Lower lobe of right lung (tissue), 2 donors: ENCODE measurements at regions not wholly inside any gene's neighbourhood (a gene's known extent, or its start where the extent isn't known, plus 50 kb on each side); places are given as distances from the start of the nearest gene placed in this dataset.

Experiments used
- ATAC-seq, 2 donors: fragments of 200-7000 bp; cut with Tn5 transposase; one replicate each; pipeline ENCODE4 v1.9.1; 2020 to 2022; ENCODE audit warnings: mild to moderate bottlenecking in 2 of 2, moderate library complexity in 2 of 2
- DNase-seq: peaks from one replicate; pipeline ENCODE4 v3.0.0-alpha.2; 2020
- H3K27ac ChIP-seq: fragments of 200-600 bp; one replicate; pipeline ENCODE4 v1.8.0; 2022
- H3K27me3 ChIP-seq: fragments of 200-600 bp; one replicate; pipeline ENCODE4 v1.8.0; 2022; ENCODE audit warnings: low read depth
- H3K36me3 ChIP-seq: fragments of 200-600 bp; one replicate; pipeline ENCODE4 v1.8.0; 2022; ENCODE audit warnings: mild to moderate bottlenecking
- H3K4me1 ChIP-seq: fragments of 200-600 bp; one replicate; pipeline ENCODE4 v1.8.0; 2022
- H3K4me3 ChIP-seq: fragments of 200-600 bp; one replicate; pipeline ENCODE4 v1.8.0; 2022; ENCODE audit warnings: mild to moderate bottlenecking
- H3K9me3 ChIP-seq: fragments of 200-600 bp; one replicate; pipeline ENCODE4 v1.8.0; 2022
- CTCF ChIP-seq: fragments of 200-600 bp; IDR thresholded peaks from one replicate; pipeline ENCODE4 v1.8.0; 2022; ENCODE audit warnings: antibody characterized with exemption, mild to moderate bottlenecking
- intact Hi-C: fragments of 100-400 bp; cut with DNase I; formaldehyde crosslinking; loops from one replicate; pipeline ENCODE4 v1.11.0; 2022
- donor health status: DM: no; HTN: yes; CAD: no; lungs with severe emphysema.

GRCh38 chr10:111873041-111873440 lies 310.5 kb downstream of the GPAM start:
- Histone ChIP-seq H3K27ac (no peak overlapping the region), H3K36me3 (no peaks in the 10 kb centered on the region), H3K27me3 (no peaks in the 10 kb centered on the region), H3K9me3 (no peaks in the 10 kb centered on the region), H3K4me3 (no peak overlapping the region), H3K4me1 (no peaks in the 10 kb centered on the region)
- TF ChIP-seq CTCF, result no peak
- intact Hi-C loops, result no loop called here
- ATAC-seq (no peak), DNase-seq (no peak)

GRCh38 chr10:111873621-111874135 lies 309.9 kb downstream of the GPAM start:
- ATAC-seq, result no peak
- Histone ChIP-seq H3K27ac (no peak overlapping the region), H3K9me3 (no peaks in the 10 kb centered on the region), H3K27me3 (no peaks in the 10 kb centered on the region), H3K36me3 (no peaks in the 10 kb centered on the region), H3K4me1 (no peaks in the 10 kb centered on the region), H3K4me3 (no peak overlapping the region)
- no peak for TF ChIP-seq CTCF
- DNase-seq, result no peak
- intact Hi-C loops, result no loop called here

GRCh38 chr10:111874576-111874975 lies 309.0 kb downstream of the GPAM start:
- Histone ChIP-seq H3K36me3 (no peaks in the 10 kb centered on the region), H3K4me3 (no peak overlapping the region), H3K4me1 (no peaks in the 10 kb centered on the region), H3K27ac (no peak overlapping the region), H3K27me3 (no peaks in the 10 kb centered on the region), H3K9me3 (no peaks in the 10 kb centered on the region)
- ATAC-seq (no peak), DNase-seq (no peak)
- intact Hi-C loops, result no loop called here
- no peak for TF ChIP-seq CTCF

- H3K27me3 ChIP-seq, result no peaks in the 10 kb centered on the region
- H3K4me1 ChIP-seq, result no peaks in the 10 kb centered on the region
- H3K36me3 ChIP-seq, result no peaks in the 10 kb centered on the region
- intact Hi-C loops, result no loop called here
- no peak for TF ChIP-seq CTCF
- H3K4me3 ChIP-seq, result no peak overlapping the region
- H3K27ac ChIP-seq, result no peak overlapping the region
- H3K9me3 ChIP-seq, result no peaks in the 10 kb centered on the region
- ATAC-seq (no peak), DNase-seq (no peak)
These were observed 307.8 kb downstream of the GPAM start for GRCh38 chr10:111875725-111876124.

- Histone ChIP-seq H3K4me3 (no peak overlapping the region), H3K4me1 (no peaks in the 10 kb centered on the region), H3K27ac (no peak overlapping the region), H3K9me3 (no peaks in the 10 kb centered on the region), H3K36me3 (no peaks in the 10 kb centered on the region), H3K27me3 (no peaks in the 10 kb centered on the region)
- intact Hi-C loops, result no loop called here
- no peak for TF ChIP-seq CTCF
- no peak for DNase-seq
- no peak for ATAC-seq
These were observed 306.3 kb downstream of the GPAM start for GRCh38 chr10:111877258-111877657.

GRCh38 chr10:111879969-111880368 lies 303.6 kb downstream of the GPAM start:
- no peak for DNase-seq
- no peak overlapping the region for H3K4me3 ChIP-seq
- no peaks in the 10 kb centered on the region for H3K9me3 ChIP-seq
- no peaks in the 10 kb centered on the region for H3K36me3 ChIP-seq
- no peaks in the 10 kb centered on the region for H3K27me3 ChIP-seq
- no peak for TF ChIP-seq CTCF
- H3K27ac ChIP-seq, result no peak overlapping the region
- ATAC-seq, result no peak
- H3K4me1 ChIP-seq, result no peaks in the 10 kb centered on the region
- intact Hi-C loops, result no loop called here
